Tibial artery (tissue), 4 donors: ENCODE measurements at regions not wholly inside any gene's neighbourhood (a gene's known extent, or its start where the extent isn't known, plus 50 kb on each side); places are given as distances from the start of the nearest gene placed in this dataset.

Experiments used
- DNase-seq, 2 donors: peaks; one replicate each; pipeline ENCODE4 v3.0.0-alpha.2; 2019
- H3K27ac ChIP-seq, 2 donors: fragments of 200-600 bp; sonication (generic) in 1 of 2; 1 replicate in 1 of 2; 2 replicates in 1 of 2; pipeline ENCODE4 v1.5.1; 2018 to 2019; ENCODE audit warnings: mild to moderate bottlenecking in 1 of 2
- H3K27me3 ChIP-seq, 2 donors: fragments of 200-600 bp; sonication (generic) in 1 of 2; one replicate each; pipeline versions ENCODE4 v1.5.1 to v1.6.0; 2016 to 2019
- H3K36me3 ChIP-seq, 3 donors: fragments of 200-600 bp; sonication (generic) in 2 of 3; one replicate each; pipeline ENCODE4 v1.5.1; 2016 to 2019; ENCODE audit warnings: mild to moderate bottlenecking in 2 of 3
- H3K4me1 ChIP-seq, 4 donors: fragments of 200-600 bp; sonication (generic) in 2 of 4; 1 replicate in 3 of 4; 2 replicates in 1 of 4; pipeline ENCODE4 v1.5.1; 2016 to 2019
- H3K4me3 ChIP-seq, 2 donors: fragments of 200-600 bp; sonication (generic) in 1 of 2; 1 replicate in 1 of 2; 2 replicates in 1 of 2; pipeline ENCODE4 v1.5.1; 2018 to 2019; ENCODE audit warnings: mild to moderate bottlenecking in 2 of 2
- H3K9me3 ChIP-seq, 3 donors: fragments of 200-600 bp; sonication (generic) in 1 of 3; one replicate each; pipeline ENCODE4 v1.5.1; 2016 to 2019
- CTCF ChIP-seq, 2 experiments: fragments of 200-600 bp in 1 of 2; fragments of 450-650 bp in 1 of 2; IDR thresholded peaks; one replicate each; pipeline ENCODE4 v1.5.1; 2017 to 2019; ENCODE audit warnings: antibody characterized with exemption in 2 of 2, mild to moderate bottlenecking in 1 of 2, moderate library complexity in 1 of 2
- intact Hi-C: fragments of 100-400 bp; cut with DNase I; formaldehyde crosslinking; loops from one replicate; pipeline ENCODE4 v1.15.0; 2023; ENCODE audit warnings: low total_unique reads

GRCh38 chr12:125360540-125360939 lies 295.3 kb downstream of the AACS start:
- intact Hi-C loops, result no loop called here
- H3K4me3 ChIP-seq, result no peak overlapping the region
- DNase-seq, result no peak
- peaks cover 0 to 3% (median 0%) of the 10 kb centered on the region in 3 donors for H3K9me3 ChIP-seq
- TF ChIP-seq CTCF (IDR thresholded peaks at IDR 0.05), result no peak
- H3K27ac ChIP-seq, result no peak overlapping the region
- H3K36me3 ChIP-seq, result no peaks in the 10 kb centered on the region
- H3K4me1 ChIP-seq, result no peaks in the 10 kb centered on the region
- H3K27me3 ChIP-seq, result no peaks in the 10 kb centered on the region

GRCh38 chr12:125371033-125371432 lies 305.8 kb downstream of the AACS start:
- H3K27ac ChIP-seq, result no peak overlapping the region
- H3K4me3 ChIP-seq, result no peak overlapping the region
- no peaks in the 10 kb centered on the region for H3K9me3 ChIP-seq
- H3K4me1 ChIP-seq, result no peaks in the 10 kb centered on the region
- intact Hi-C loops, result no loop called here
- TF ChIP-seq CTCF (IDR thresholded peaks at IDR 0.05), result no peak
- DNase-seq, result no peak
- no peaks in the 10 kb centered on the region for H3K36me3 ChIP-seq
- H3K27me3 ChIP-seq, result no peaks in the 10 kb centered on the region

- Histone ChIP-seq H3K27me3 (peaks cover 0 to 5% of the 10 kb centered on the region in 2 donors), H3K4me1 (no peaks in the 10 kb centered on the region), H3K27ac (no peak overlapping the region), H3K9me3 (no peaks in the 10 kb centered on the region), H3K4me3 (no peak overlapping the region), H3K36me3 (no peaks in the 10 kb centered on the region)
- DNase-seq, result no peak
- intact Hi-C loops, result no loop called here
- no peak for TF ChIP-seq CTCF (IDR thresholded peaks at IDR 0.05)
Observed at GRCh38 chr12:125372085-125372484, 306.9 kb downstream of the AACS start.

GRCh38 chr12:125373375-125373774 lies 308.1 kb downstream of the AACS start:
- intact Hi-C loops, result no loop called here
- H3K27ac ChIP-seq, result no peak overlapping the region
- H3K4me1 ChIP-seq, result no peaks in the 10 kb centered on the region
- no peak overlapping the region for H3K4me3 ChIP-seq
- peaks cover 0 to 6% of the 10 kb centered on the region in 2 donors for H3K27me3 ChIP-seq
- H3K36me3 ChIP-seq, result no peaks in the 10 kb centered on the region
- DNase-seq, result no peak
- H3K9me3 ChIP-seq, result peaks cover 0 to 1% (median 0%) of the 10 kb centered on the region in 3 donors
- TF ChIP-seq CTCF (IDR thresholded peaks at IDR 0.05), result no peak

- Histone ChIP-seq H3K4me3 (no peak overlapping the region), H3K9me3 (peaks cover 0 to 5% (median 0%) of the 10 kb centered on the region in 3 donors), H3K27me3 (peaks cover 0 to 6% of the 10 kb centered on the region in 2 donors), H3K4me1 (no peaks in the 10 kb centered on the region), H3K36me3 (no peaks in the 10 kb centered on the region), H3K27ac (no peak overlapping the region)
- no peak for DNase-seq
- intact Hi-C loops, result no loop called here
- TF ChIP-seq CTCF (IDR thresholded peaks at IDR 0.05), result no peak
Observed at GRCh38 chr12:125376422-125376821, 311.2 kb downstream of the AACS start.

- DNase-seq, result no peak
- no peaks in the 10 kb centered on the region for H3K36me3 ChIP-seq
- no peak for TF ChIP-seq CTCF (IDR thresholded peaks at IDR 0.05)
- H3K27me3 ChIP-seq, result peaks cover 0 to 6% of the 10 kb centered on the region in 2 donors
- H3K9me3 ChIP-seq, result peaks cover 0 to 5% (median 0%) of the 10 kb centered on the region in 3 donors
- intact Hi-C loops, result no loop called here
- H3K27ac ChIP-seq, result no peak overlapping the region
- no peak overlapping the region for H3K4me3 ChIP-seq
- no peaks in the 10 kb centered on the region for H3K4me1 ChIP-seq
Observed at GRCh38 chr12:125377093-125377492, 311.9 kb downstream of the AACS start.
